ENCODE measurements at regions not wholly inside any gene's neighbourhood (a gene's known extent, or its start where the extent isn't known, plus 50 kb on each side); places are given as distances from the start of the nearest gene placed in this dataset.

- TF ChIP-seq CTCF (IDR thresholded peaks at IDR 0.05; ENCODE audit: insufficient read depth, low read depth, low read length): no peak
- TF ChIP-seq EZH2 (IDR thresholded peaks at IDR 0.05; ENCODE audit: insufficient read depth, low read length): no peak
These were observed 64.7 kb upstream of the ACTRT2 start for GRCh38 chr1:2956576-2956975.
